ENCODE measurements at regions not wholly inside any gene's neighbourhood (a gene's known extent, or its start where the extent isn't known, plus 50 kb on each side); places are given as distances from the start of the nearest gene placed in this dataset.

- TF ChIP-seq CTCF (IDR thresholded peaks at IDR 0.05) (no peak), EP300 (IDR thresholded peaks at IDR 0.05) (no peak)
Measured at GRCh38 chr15:59830098-59830497, 141.0 kb upstream of the BNIP2 start.

Data from tibial nerve (tissue), 4 donors.